ENCODE measurements at regions not wholly inside any gene's neighbourhood (a gene's known extent, or its start where the extent isn't known, plus 50 kb on each side); places are given as distances from the start of the nearest gene placed in this dataset.

GRCh38 chr1:168806952-168807351 is 77.9 kb upstream of the DPT start:
- no peaks in the 10 kb centered on the region for H3K9me3 Mint-ChIP-seq
- H3K4me1 Mint-ChIP-seq, result no peaks in the 10 kb centered on the region
- intact Hi-C loops (cut with micrococcal nuclease), result no loop called here
- H3K27me3 Mint-ChIP-seq, result peaks cover 11% of the 10 kb centered on the region
- no peak for DNase-seq
- H3K36me3 Mint-ChIP-seq (ENCODE audit: low read depth), result no peaks in the 10 kb centered on the region
- H3K27ac Mint-ChIP-seq, result no peak overlapping the region
- H3K4me3 Mint-ChIP-seq, result no peak overlapping the region

- H3K27ac Mint-ChIP-seq, result no peak overlapping the region
- no peak overlapping the region for H3K4me3 Mint-ChIP-seq
- no peaks in the 10 kb centered on the region for H3K9me3 Mint-ChIP-seq
- DNase-seq, result no peak
- H3K27me3 Mint-ChIP-seq, result peaks cover 11% of the 10 kb centered on the region
- no peaks in the 10 kb centered on the region for H3K36me3 Mint-ChIP-seq (ENCODE audit: low read depth)
- intact Hi-C loops (cut with micrococcal nuclease), result no loop called here
- H3K4me1 Mint-ChIP-seq, result no peaks in the 10 kb centered on the region
These were observed 82.2 kb upstream of the DPT start for GRCh38 chr1:168811176-168811575.

GRCh38 chr1:168819668-168820067 is 90.7 kb upstream of the DPT start:
- Mint-ChIP-seq H3K9me3 (no peaks in the 10 kb centered on the region), H3K4me1 (peaks cover 8% of the 10 kb centered on the region), H3K27ac (no peak overlapping the region), H3K27me3 (peaks cover 12% of the 10 kb centered on the region), H3K4me3 (no peak overlapping the region), H3K36me3 (ENCODE audit: low read depth) (no peaks in the 10 kb centered on the region)
- intact Hi-C loops (cut with micrococcal nuclease), result no loop called here
- DNase-seq, result no peak

GRCh38 chr1:168821434-168821833 is 92.4 kb upstream of the DPT start:
- intact Hi-C loops (cut with micrococcal nuclease), result no loop called here
- DNase-seq, result no peak

GRCh38 chr1:168822911-168823310 is 93.9 kb upstream of the DPT start:
- no peak overlapping the region for H3K4me3 Mint-ChIP-seq
- H3K4me1 Mint-ChIP-seq, result peaks cover 8% of the 10 kb centered on the region
- H3K27ac Mint-ChIP-seq, result no peak overlapping the region
- DNase-seq, result no peak
- no peaks in the 10 kb centered on the region for H3K36me3 Mint-ChIP-seq (ENCODE audit: low read depth)
- intact Hi-C loops (cut with micrococcal nuclease), result no loop called here
- H3K9me3 Mint-ChIP-seq, result no peaks in the 10 kb centered on the region
- peaks cover 7% of the 10 kb centered on the region for H3K27me3 Mint-ChIP-seq

More at GRCh38 chr1:168821434-168821833, 92.4 kb upstream of the DPT start:
- no peaks in the 10 kb centered on the region for H3K36me3 Mint-ChIP-seq (ENCODE audit: low read depth)
- H3K9me3 Mint-ChIP-seq, result no peaks in the 10 kb centered on the region
- peaks cover 8% of the 10 kb centered on the region for H3K4me1 Mint-ChIP-seq
- H3K27me3 Mint-ChIP-seq, result peaks cover 10% of the 10 kb centered on the region
- H3K4me3 Mint-ChIP-seq, result no peak overlapping the region
- H3K27ac Mint-ChIP-seq, result peak overlapping the region; percentile 46

GRCh38 chr1:168823988-168824387 is 95.0 kb upstream of the DPT start:
- intact Hi-C loops (cut with micrococcal nuclease), result no loop called here
- no peaks in the 10 kb centered on the region for H3K36me3 Mint-ChIP-seq (ENCODE audit: low read depth)
- no peak overlapping the region for H3K4me3 Mint-ChIP-seq
- no peaks in the 10 kb centered on the region for H3K9me3 Mint-ChIP-seq
- no peak overlapping the region for H3K27ac Mint-ChIP-seq
- H3K27me3 Mint-ChIP-seq, result peaks cover 5% of the 10 kb centered on the region
- peaks cover 8% of the 10 kb centered on the region for H3K4me1 Mint-ChIP-seq
- DNase-seq, result no peak

GRCh38 chr1:168824418-168825065 is 95.5 kb upstream of the DPT start:
- intact Hi-C loops (cut with micrococcal nuclease), result no loop called here
- no peak overlapping the region for H3K4me3 Mint-ChIP-seq
- H3K27me3 Mint-ChIP-seq, result peaks cover 6% of the 10 kb centered on the region
- no peaks in the 10 kb centered on the region for H3K36me3 Mint-ChIP-seq (ENCODE audit: low read depth)
- DNase-seq, result no peak
- no peaks in the 10 kb centered on the region for H3K9me3 Mint-ChIP-seq
- peaks cover 8% of the 10 kb centered on the region for H3K4me1 Mint-ChIP-seq
- no peak overlapping the region for H3K27ac Mint-ChIP-seq

GRCh38 chr1:168825129-168825528 is 96.1 kb upstream of the DPT start:
- no peak overlapping the region for H3K4me3 Mint-ChIP-seq
- peaks cover 8% of the 10 kb centered on the region for H3K4me1 Mint-ChIP-seq
- H3K9me3 Mint-ChIP-seq, result no peaks in the 10 kb centered on the region
- H3K27ac Mint-ChIP-seq, result no peak overlapping the region
- no peaks in the 10 kb centered on the region for H3K36me3 Mint-ChIP-seq (ENCODE audit: low read depth)
- intact Hi-C loops (cut with micrococcal nuclease), result no loop called here
- no peak for DNase-seq
- peaks cover 6% of the 10 kb centered on the region for H3K27me3 Mint-ChIP-seq

GRCh38 chr1:168825820-168826219 is 96.8 kb upstream of the DPT start:
- intact Hi-C loops (cut with micrococcal nuclease), result no loop called here
- Mint-ChIP-seq H3K4me1 (peaks cover 8% of the 10 kb centered on the region), H3K4me3 (no peak overlapping the region), H3K27me3 (peaks cover 6% of the 10 kb centered on the region), H3K9me3 (no peaks in the 10 kb centered on the region), H3K36me3 (ENCODE audit: low read depth) (no peaks in the 10 kb centered on the region), H3K27ac (no peak overlapping the region)
- no peak for DNase-seq

GRCh38 chr1:168826269-168826668 is 97.3 kb upstream of the DPT start:
- H3K27ac Mint-ChIP-seq, result no peak overlapping the region
- DNase-seq, result no peak
- H3K36me3 Mint-ChIP-seq (ENCODE audit: low read depth), result no peaks in the 10 kb centered on the region
- H3K4me3 Mint-ChIP-seq, result no peak overlapping the region
- H3K4me1 Mint-ChIP-seq, result peaks cover 7% of the 10 kb centered on the region
- no peaks in the 10 kb centered on the region for H3K9me3 Mint-ChIP-seq
- H3K27me3 Mint-ChIP-seq, result peaks cover 6% of the 10 kb centered on the region
- intact Hi-C loops (cut with micrococcal nuclease), result no loop called here

GRCh38 chr1:168827557-168827956 is 98.6 kb upstream of the DPT start:
- intact Hi-C loops (cut with micrococcal nuclease), result no loop called here
- Mint-ChIP-seq H3K27me3 (peaks cover 8% of the 10 kb centered on the region), H3K4me1 (peaks cover 4% of the 10 kb centered on the region), H3K4me3 (no peak overlapping the region), H3K36me3 (ENCODE audit: low read depth) (no peaks in the 10 kb centered on the region), H3K9me3 (no peaks in the 10 kb centered on the region), H3K27ac (no peak overlapping the region)
- no peak for DNase-seq

GRCh38 chr1:168829876-168830275 is 100.9 kb upstream of the DPT start:
- Mint-ChIP-seq H3K27me3 (peaks cover 8% of the 10 kb centered on the region), H3K36me3 (ENCODE audit: low read depth) (no peaks in the 10 kb centered on the region), H3K9me3 (no peaks in the 10 kb centered on the region), H3K4me1 (peaks cover 8% of the 10 kb centered on the region), H3K4me3 (no peak overlapping the region), H3K27ac (no peak overlapping the region)
- DNase-seq, result no peak
- intact Hi-C loops (cut with micrococcal nuclease), result no loop called here

- Mint-ChIP-seq H3K27me3 (peaks cover 8% of the 10 kb centered on the region), H3K9me3 (no peaks in the 10 kb centered on the region), H3K27ac (no peak overlapping the region), H3K36me3 (ENCODE audit: low read depth) (no peaks in the 10 kb centered on the region), H3K4me1 (peaks cover 8% of the 10 kb centered on the region), H3K4me3 (no peak overlapping the region)
- no peak for DNase-seq
- intact Hi-C loops (cut with micrococcal nuclease), result no loop called here
These were observed 101.6 kb upstream of the DPT start for GRCh38 chr1:168830562-168830961.

GRCh38 chr1:168832661-168833060 is 103.7 kb upstream of the DPT start:
- no peak overlapping the region for H3K27ac Mint-ChIP-seq
- peaks cover 8% of the 10 kb centered on the region for H3K4me1 Mint-ChIP-seq
- H3K27me3 Mint-ChIP-seq, result peaks cover 8% of the 10 kb centered on the region
- intact Hi-C loops (cut with micrococcal nuclease), result no loop called here
- DNase-seq, result peak; percentile 34
- no peaks in the 10 kb centered on the region for H3K9me3 Mint-ChIP-seq
- H3K4me3 Mint-ChIP-seq, result no peak overlapping the region
- H3K36me3 Mint-ChIP-seq (ENCODE audit: low read depth), result no peaks in the 10 kb centered on the region

GRCh38 chr1:168833362-168833761 is 104.4 kb upstream of the DPT start:
- Mint-ChIP-seq H3K27ac (no peak overlapping the region), H3K4me3 (no peak overlapping the region), H3K4me1 (peaks cover 8% of the 10 kb centered on the region), H3K27me3 (peaks cover 6% of the 10 kb centered on the region), H3K36me3 (ENCODE audit: low read depth) (no peaks in the 10 kb centered on the region), H3K9me3 (no peaks in the 10 kb centered on the region)
- intact Hi-C loops (cut with micrococcal nuclease), result no loop called here
- DNase-seq, result no peak

All from activated CD4-positive, alpha-beta T cell treated with anti-CD3 and anti-CD28 coated beads, Interleukin-2, amount 10 ng/mL, durations not matched to agents 24 days and 14 days (primary cell).